B cell (primary cell): ENCODE measurements at regions not wholly inside any gene's neighbourhood (a gene's known extent, or its start where the extent isn't known, plus 50 kb on each side); places are given as distances from the start of the nearest gene placed in this dataset.

Source experiments
- ATAC-seq: fragments of 200-7000 bp; cut with Tn5 transposase; one replicate; pipeline ENCODE4 v1.10.0; 2021; ENCODE audit warnings: low read depth, mild to moderate bottlenecking, moderate number of reproducible peaks, moderate library complexity
- CTCF ChIA-PET: fragments of 350-600 bp; sonication (Branson Sonifier 250); formaldehyde crosslinking; loops from one replicate; lab custom pipeline; 2021; ENCODE audit warnings: antibody characterized with exemption, inconsistent platforms; lab: Charles Lee
- POLR2A ChIA-PET: fragments of 350-600 bp; sonication (Branson Sonifier 250); formaldehyde crosslinking; loops from one replicate; lab custom pipeline; 2021; ENCODE audit warnings: antibody characterized with exemption; lab: Charles Lee
- DNase-seq: peaks from one replicate; pipeline ENCODE4 v3.0.0; 2013
- H2AFZ ChIP-seq: 2 replicates; pipeline ENCODE4 v1.6.1; 2012; ENCODE audit warnings: mild to moderate bottlenecking, low read depth, low read length; ENCODE audit not compliant: insufficient read depth, poor library complexity, severe bottlenecking
- H3K27ac ChIP-seq, 2 donors: 1 replicate in 1 of 2; 2 replicates in 1 of 2; pipeline ENCODE4 v1.5.1; 2012 to 2013; ENCODE audit warnings: low read length in 2 of 2, mild to moderate bottlenecking in 2 of 2, moderate library complexity in 1 of 2
- H3K27me3 ChIP-seq, 4 experiments: fragments of 200-600 bp in 1 of 4; sonication (generic) in 1 of 4; replicated peaks in 1 of 4; 1 replicate in 2 of 4; 2 replicates in 2 of 4; pipeline versions ENCODE4 v1.6.1 to v1.7.0; 2013 to 2016; ENCODE audit warnings: low read length in 3 of 4, mild to moderate bottlenecking in 2 of 4, mixed read lengths in 1 of 4, moderate library complexity in 1 of 4; ENCODE audit not compliant: insufficient read depth in 4 of 4, control insufficient read depth in 3 of 4; ENCODE audit errors: control extremely low read depth in 1 of 4
- H3K36me3 ChIP-seq, 2 experiments: replicated peaks in 1 of 2; 1 replicate in 1 of 2; 2 replicates in 1 of 2; pipeline versions ENCODE4 v1.6.1 to v1.7.1; 2013; ENCODE audit warnings: low read length in 1 of 2; ENCODE audit not compliant: insufficient read depth in 2 of 2, control insufficient read depth in 1 of 2; ENCODE audit errors: control extremely low read depth in 1 of 2, extremely low read depth in 1 of 2
- H3K4me1 ChIP-seq, 2 donors: fragments of 200-600 bp in 1 of 2; sonication (generic) in 1 of 2; 1 replicate in 1 of 2; 2 replicates in 1 of 2; pipeline versions ENCODE4 v1.5.1 to v1.6.1; 2013 to 2017; ENCODE audit warnings: low read length in 2 of 2; ENCODE audit not compliant: control insufficient read depth in 2 of 2, insufficient read depth in 2 of 2
- H3K4me2 ChIP-seq: replicated peaks from 2 replicates; pipeline ENCODE3; 2012; ENCODE audit warnings: mild to moderate bottlenecking, low read depth, low read length; ENCODE audit not compliant: poor library complexity, severe bottlenecking
- H3K4me3 ChIP-seq, 5 experiments: fragments of 200-600 bp in 1 of 5; sonication (generic) in 1 of 5; 1 replicate in 3 of 5; 2 replicates in 2 of 5; pipeline versions ENCODE4 v1.5.1 to v1.7.0; 2011 to 2016; ENCODE audit warnings: low read length in 4 of 5, mild to moderate bottlenecking in 4 of 5, low read depth in 2 of 5, control low read depth in 1 of 5, moderate library complexity in 1 of 5; ENCODE audit not compliant: insufficient read depth in 1 of 5; ENCODE audit errors: control extremely low read depth in 1 of 5, extremely low read depth in 1 of 5
- H3K79me2 ChIP-seq: fragments of 200-600 bp; sonication (generic); one replicate; pipeline ENCODE4 v1.6.0; 2016; ENCODE audit warnings: low read length; ENCODE audit not compliant: control insufficient read depth, insufficient read depth
- H3K9ac ChIP-seq: fragments of 200-600 bp; sonication (generic); 2 replicates; pipeline ENCODE4 v1.6.1; 2017; ENCODE audit warnings: mild to moderate bottlenecking, low read length, moderate library complexity
- H3K9me3 ChIP-seq, 3 donors: one replicate each; pipeline versions ENCODE4 v1.6.1 to v1.7.1; 2013; ENCODE audit warnings: low read length in 2 of 3; ENCODE audit not compliant: control insufficient read depth in 2 of 3, insufficient read depth in 1 of 3; ENCODE audit errors: control extremely low read depth in 1 of 3
- H4K20me1 ChIP-seq: 2 replicates; pipeline ENCODE4 v1.6.0; 2012; ENCODE audit warnings: mild to moderate bottlenecking, low read length; ENCODE audit not compliant: insufficient read depth, control insufficient read depth, poor library complexity, severe bottlenecking
- H3K27ac Mint-ChIP-seq: one replicate; pipeline ENCODE4 v1.8.0; 2021; ENCODE audit warnings: mixed read lengths
- H3K27me3 Mint-ChIP-seq: one replicate; pipeline ENCODE4 v1.8.0; 2021; ENCODE audit warnings: mixed read lengths
- H3K4me1 Mint-ChIP-seq: one replicate; pipeline ENCODE4 v1.8.0; 2021; ENCODE audit warnings: mixed read lengths
- H3K4me3 Mint-ChIP-seq: one replicate; pipeline ENCODE4 v1.8.0; 2021; ENCODE audit warnings: mixed read lengths
- H3K9me3 Mint-ChIP-seq: one replicate; pipeline ENCODE4 v1.8.0; 2022; ENCODE audit warnings: mixed read lengths; ENCODE audit not compliant: insufficient read depth
- EZH2 ChIP-seq: IDR thresholded peaks from 2 replicates; pipeline ENCODE4 v1.6.1; 2012; ENCODE audit warnings: borderline replicate concordance, low read depth, mild to moderate bottlenecking, moderate library complexity, low read length; ENCODE audit not compliant: insufficient read depth, poor library complexity, severe bottlenecking
- WGBS: methylation state at CpG from one replicate; pipeline ENCODE4 v1.1.5; 2013; ENCODE audit warnings: missing lambda C conversion rate; ENCODE audit not compliant: insufficient coverage; 5-methylcytosine and 5-hydroxymethylcytosine counted together
- intact Hi-C: fragments of 100-400 bp; cut with micrococcal nuclease; formaldehyde crosslinking; loops from one replicate; pipeline ENCODE4 v1.10.0; 2022
- TF ChIP-seq, protein P1 (sequence below): fragments of 200-600 bp; IDR thresholded peaks from one replicate; pipeline ENCODE4 v1.8.0; 2022; ENCODE audit warnings: antibody characterized with exemption, mild to moderate bottlenecking

DNA sequence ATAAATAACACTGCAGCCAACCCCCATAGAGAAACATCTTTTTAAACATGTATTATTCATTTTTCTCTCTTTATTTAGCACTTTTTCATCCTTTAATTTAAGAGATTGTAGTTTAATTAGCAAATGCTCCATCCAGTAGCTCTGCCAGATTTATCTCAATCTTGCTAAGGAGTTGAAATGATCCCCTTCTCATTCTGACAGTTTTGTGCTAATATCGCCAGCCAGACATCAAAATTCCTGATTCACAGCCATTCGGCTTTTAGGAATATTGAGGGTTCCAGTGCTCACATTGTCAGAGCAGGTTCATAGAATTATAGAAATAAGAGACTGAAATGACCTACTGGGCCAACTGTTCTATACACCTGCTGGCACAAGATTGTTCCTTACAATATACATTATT is 77.8 kb downstream of the CASP12 start:
- Histone ChIP-seq H3K4me3 (no peak overlapping the region), H3K9ac (no peak overlapping the region), H3K4me2 (no peak overlapping the region), H3K4me1 (no peaks in the 10 kb centered on the region), H4K20me1 (no peaks in the 10 kb centered on the region), H3K9me3 (no peaks in the 10 kb centered on the region), H3K36me3 (no peaks in the 10 kb centered on the region), H2AFZ (no peak overlapping the region), H3K27me3 (no peaks in the 10 kb centered on the region), H3K79me2 (no peaks in the 10 kb centered on the region), H3K27ac (no peak overlapping the region)
- intact Hi-C loops, result no loop called here
- DNase-seq (no peak), ATAC-seq (no peak)
- no peak for TF ChIP-seq EZH2
- TF ChIP-seq, protein P1, sequence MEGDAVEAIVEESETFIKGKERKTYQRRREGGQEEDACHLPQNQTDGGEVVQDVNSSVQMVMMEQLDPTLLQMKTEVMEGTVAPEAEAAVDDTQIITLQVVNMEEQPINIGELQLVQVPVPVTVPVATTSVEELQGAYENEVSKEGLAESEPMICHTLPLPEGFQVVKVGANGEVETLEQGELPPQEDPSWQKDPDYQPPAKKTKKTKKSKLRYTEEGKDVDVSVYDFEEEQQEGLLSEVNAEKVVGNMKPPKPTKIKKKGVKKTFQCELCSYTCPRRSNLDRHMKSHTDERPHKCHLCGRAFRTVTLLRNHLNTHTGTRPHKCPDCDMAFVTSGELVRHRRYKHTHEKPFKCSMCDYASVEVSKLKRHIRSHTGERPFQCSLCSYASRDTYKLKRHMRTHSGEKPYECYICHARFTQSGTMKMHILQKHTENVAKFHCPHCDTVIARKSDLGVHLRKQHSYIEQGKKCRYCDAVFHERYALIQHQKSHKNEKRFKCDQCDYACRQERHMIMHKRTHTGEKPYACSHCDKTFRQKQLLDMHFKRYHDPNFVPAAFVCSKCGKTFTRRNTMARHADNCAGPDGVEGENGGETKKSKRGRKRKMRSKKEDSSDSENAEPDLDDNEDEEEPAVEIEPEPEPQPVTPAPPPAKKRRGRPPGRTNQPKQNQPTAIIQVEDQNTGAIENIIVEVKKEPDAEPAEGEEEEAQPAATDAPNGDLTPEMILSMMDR, result no peak
- Mint-ChIP-seq H3K4me1 (peaks cover 10% of the 10 kb centered on the region), H3K4me3 (no peak overlapping the region), H3K9me3 (no peaks in the 10 kb centered on the region), H3K27me3 (no peaks in the 10 kb centered on the region), H3K27ac (no peak overlapping the region)
- no CpG with 5 or more reads among the region's 2 CpGs for WGBS
- POLR2A ChIA-PET, result no interaction called here
- CTCF ChIA-PET, result no interaction called here

DNA sequence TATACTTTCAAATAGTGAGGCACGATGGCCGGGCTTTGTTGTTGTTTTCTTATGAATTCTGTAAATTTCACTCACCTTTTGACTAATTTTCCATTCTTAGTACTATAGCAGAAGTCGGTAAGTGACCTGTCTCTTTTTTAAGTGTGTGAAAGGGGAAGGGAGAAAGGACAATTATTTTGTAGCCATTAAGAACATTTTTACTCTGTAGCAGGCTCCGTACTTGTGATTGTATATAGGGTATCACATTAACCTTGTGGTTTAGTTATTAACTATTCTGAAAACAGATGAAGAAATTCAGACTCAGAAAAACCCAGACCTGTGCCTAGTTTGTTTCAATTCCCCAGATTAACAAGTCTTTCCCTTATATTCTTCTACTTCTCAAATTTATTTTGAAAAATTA is 78.7 kb downstream of the CASP12 start:
- ATAC-seq (no peak), DNase-seq (no peak)
- TF ChIP-seq, protein P1, result no peak
- no peak for TF ChIP-seq EZH2
- no peaks in the 10 kb centered on the region for H3K36me3 ChIP-seq
- H3K9me3 Mint-ChIP-seq, result no peaks in the 10 kb centered on the region
- H3K4me1 ChIP-seq, result no peaks in the 10 kb centered on the region
- ChIA-PET CTCF (no interaction called here), POLR2A (no interaction called here)
- H3K4me1 Mint-ChIP-seq, result peaks cover 10% of the 10 kb centered on the region
- no peak overlapping the region for H3K27ac ChIP-seq
- H3K4me3 Mint-ChIP-seq, result no peak overlapping the region
- H3K27me3 ChIP-seq, result no peaks in the 10 kb centered on the region
- no peaks in the 10 kb centered on the region for H3K27me3 Mint-ChIP-seq
- intact Hi-C loops, result no loop called here
- WGBS, result no CpG with 5 or more reads among the region's 4 CpGs
- H3K79me2 ChIP-seq, result no peaks in the 10 kb centered on the region
- no peaks in the 10 kb centered on the region for H4K20me1 ChIP-seq
- no peak overlapping the region for H3K9ac ChIP-seq
- no peaks in the 10 kb centered on the region for H3K9me3 ChIP-seq
- H3K4me2 ChIP-seq, result no peak overlapping the region
- no peak overlapping the region for H3K27ac Mint-ChIP-seq
- H2AFZ ChIP-seq, result no peak overlapping the region
- no peak overlapping the region for H3K4me3 ChIP-seq
